Transverse colon (tissue), 4 donors: ENCODE measurements at regions not wholly inside any gene's neighbourhood (a gene's known extent, or its start where the extent isn't known, plus 50 kb on each side); places are given as distances from the start of the nearest gene placed in this dataset.
A peak's percentile ranks its signal among the peaks of the same experiment; 100 is the strongest.

Source experiments
- DNase-seq: peaks from one replicate; pipeline ENCODE4 v3.0.0-alpha.2; 2019
- H3K27ac ChIP-seq, 4 donors: fragments of 200-600 bp; sonication (generic); 2 replicates each; pipeline ENCODE4 v1.5.1; 2016 to 2018; ENCODE audit warnings: inconsistent platforms in 4 of 4
- H3K27me3 ChIP-seq: fragments of 200-600 bp; sonication (generic); 2 replicates; pipeline ENCODE4 v1.5.1; 2017; ENCODE audit warnings: inconsistent platforms
- H3K36me3 ChIP-seq, 4 donors: fragments of 200-600 bp; sonication (generic); 2 replicates each; pipeline ENCODE4 v1.5.1; 2017 to 2019; ENCODE audit warnings: inconsistent platforms in 4 of 4
- H3K4me1 ChIP-seq, 4 donors: fragments of 200-600 bp; sonication (generic); 2 replicates each; pipeline ENCODE4 v1.5.1; 2017 to 2020; ENCODE audit warnings: inconsistent platforms in 4 of 4
- H3K4me3 ChIP-seq, 4 donors: fragments of 200-600 bp; sonication (generic); 1 replicate in 1 of 4; 2 replicates in 3 of 4; pipeline versions ENCODE4 v1.5.1 to v1.6.1; 2017 to 2019; ENCODE audit warnings: inconsistent platforms in 4 of 4
- H3K9me3 ChIP-seq, 2 donors: fragments of 200-600 bp; sonication (generic); 2 replicates each; pipeline ENCODE4 v1.5.1; 2017 to 2019; ENCODE audit warnings: inconsistent platforms in 2 of 2
- CTCF ChIP-seq, 5 experiments: fragments of 200-600 bp in 3 of 5; fragments of 450-650 bp in 2 of 5; sonication (generic) in 3 of 5; IDR thresholded peaks; 1 replicate in 2 of 5; 2 replicates in 3 of 5; pipeline ENCODE4 v1.5.1; 2016 to 2017; ENCODE audit warnings: antibody characterized with exemption in 5 of 5, inconsistent platforms in 3 of 5, mild to moderate bottlenecking in 2 of 5, moderate library complexity in 1 of 5
- EP300 ChIP-seq: sonication (generic); formaldehyde crosslinking; IDR thresholded peaks from one replicate; pipeline ENCODE4 v1.6.1; 2017; ENCODE audit warnings: antibody characterized with exemption, low read depth
- POLR2A ChIP-seq: fragments of 450-650 bp; IDR thresholded peaks from one replicate; pipeline ENCODE4 v1.6.1; 2016; ENCODE audit warnings: antibody characterized with exemption, mild to moderate bottlenecking, moderate library complexity
- POLR2AphosphoS5 ChIP-seq, 3 donors: sonication (generic); formaldehyde crosslinking; IDR thresholded peaks; one replicate each; pipeline ENCODE4 v1.6.1; 2016; ENCODE audit warnings: antibody characterized with exemption in 3 of 3
- WGBS, 2 donors: methylation state at CpG; one replicate each; pipeline ENCODE4 v1.1.5; 2018; ENCODE audit warnings: low coverage in 1 of 2; 5-methylcytosine and 5-hydroxymethylcytosine counted together
- in situ Hi-C, 4 donors: fragments of 200-750 bp; cut with MboI; loops; one replicate each; pipeline versions ENCODE4 v1.15.0 to v1.15.1; 2017; ENCODE audit warnings: low sequenced_read_pairs in 3 of 4, low pct_ligation_motif_present in 1 of 4, low pct_unique_long_range_greater_than_20kb in 1 of 4
- intact Hi-C: fragments of 100-400 bp; cut with DNase I; formaldehyde crosslinking; loops from one replicate; pipeline ENCODE4 v1.15.1; 2023; ENCODE audit warnings: low total_unique reads

GRCh38 chr12:127373559-127373958 lies 893.4 kb upstream of the TMEM132C start:
- no peaks in the 10 kb centered on the region for H3K4me1 ChIP-seq
- 70 to 84% methylated on average over 3 to 4 of the region's 4 CpGs for WGBS, 2 donors
- no peak overlapping the region for H3K4me3 ChIP-seq
- intact Hi-C loops (no loop called here), in situ Hi-C loops (no loop called here)
- DNase-seq = no peak
- no peaks in the 10 kb centered on the region for H3K36me3 ChIP-seq
- H3K9me3 ChIP-seq = no peaks in the 10 kb centered on the region
- TF ChIP-seq POLR2AphosphoS5 (IDR thresholded peaks at IDR 0.05) = no peak
- TF ChIP-seq POLR2A = no peak
- TF ChIP-seq EP300 = no peak
- TF ChIP-seq CTCF (IDR thresholded peaks at IDR 0.05) = no peak
- H3K27ac ChIP-seq = no peak overlapping the region
- H3K27me3 ChIP-seq = no peaks in the 10 kb centered on the region

GRCh38 chr12:127374447-127374846 lies 892.5 kb upstream of the TMEM132C start:
- DNase-seq = no peak
- Histone ChIP-seq H3K4me1 (no peaks in the 10 kb centered on the region), H3K27ac (no peak overlapping the region), H3K27me3 (no peaks in the 10 kb centered on the region), H3K4me3 (no peak overlapping the region), H3K9me3 (no peaks in the 10 kb centered on the region), H3K36me3 (no peaks in the 10 kb centered on the region)
- no peak for TF ChIP-seq POLR2A
- TF ChIP-seq CTCF (IDR thresholded peaks at IDR 0.05) = no peak
- no peak for TF ChIP-seq EP300
- TF ChIP-seq POLR2AphosphoS5 (IDR thresholded peaks at IDR 0.05) = no peak
- intact Hi-C loops (no loop called here), in situ Hi-C loops (no loop called here)

GRCh38 chr12:127381043-127381668 lies 885.8 kb upstream of the TMEM132C start:
- in situ Hi-C loops = loop anchor here in 1 of 4 donors (25.0 kb wide), 1 partner anchor 269 kb away; no protein-coding TSS in a partner anchor

GRCh38 chr12:127381681-127382080 lies 885.3 kb upstream of the TMEM132C start:
- Histone ChIP-seq H3K4me1 (peaks cover 0 to 6% (median 5%) of the 10 kb centered on the region in 4 donors), H3K4me3 (no peak overlapping the region), H3K36me3 (no peaks in the 10 kb centered on the region), H3K27ac (no peak overlapping the region), H3K27me3 (peaks cover 4% of the 10 kb centered on the region), H3K9me3 (no peaks in the 10 kb centered on the region)
- WGBS, 2 donors = 31 to 52% methylated on average over 5 to 6 of the region's 6 CpGs
- intact Hi-C loops (no loop called here), in situ Hi-C loops (loop anchor here in 1 of 4 donors (25.0 kb wide), 1 partner anchor 269 kb away; no protein-coding TSS in a partner anchor)
- TF ChIP-seq POLR2A (no peak), CTCF (IDR thresholded peaks at IDR 0.05) (no peak), EP300 (no peak), POLR2AphosphoS5 (IDR thresholded peaks at IDR 0.05) (no peak)
- no peak for DNase-seq

More at GRCh38 chr12:127381043-127381668, 885.8 kb upstream of the TMEM132C start:
- 7 to 10% methylated on average over 2 to 25 of the region's 33 CpGs for WGBS, 2 donors
- intact Hi-C loops = no loop called here
- TF ChIP-seq POLR2AphosphoS5 (IDR thresholded peaks at IDR 0.05) (no peak), CTCF (IDR thresholded peaks at IDR 0.05) (peak; percentile 39 to 80 (median 68))
- Histone ChIP-seq H3K27ac (no peak overlapping the region), H3K9me3 (no peaks in the 10 kb centered on the region), H3K27me3 (peaks cover 4% of the 10 kb centered on the region), H3K4me3 (no peak overlapping the region), H3K4me1 (peaks cover 0 to 6% (median 5%) of the 10 kb centered on the region in 4 donors), H3K36me3 (no peaks in the 10 kb centered on the region)
- peak; percentile 21 for DNase-seq
